Tibial artery (tissue), 4 donors: ENCODE measurements at regions not wholly inside any gene's neighbourhood (a gene's known extent, or its start where the extent isn't known, plus 50 kb on each side); places are given as distances from the start of the nearest gene placed in this dataset.

Experiments used
- DNase-seq, 2 donors: peaks; one replicate each; pipeline ENCODE4 v3.0.0-alpha.2; 2019
- H3K27ac ChIP-seq, 2 donors: fragments of 200-600 bp; sonication (generic) in 1 of 2; 1 replicate in 1 of 2; 2 replicates in 1 of 2; pipeline ENCODE4 v1.5.1; 2018 to 2019; ENCODE audit warnings: mild to moderate bottlenecking in 1 of 2
- H3K27me3 ChIP-seq, 2 donors: fragments of 200-600 bp; sonication (generic) in 1 of 2; one replicate each; pipeline versions ENCODE4 v1.5.1 to v1.6.0; 2016 to 2019
- H3K36me3 ChIP-seq, 3 donors: fragments of 200-600 bp; sonication (generic) in 2 of 3; one replicate each; pipeline ENCODE4 v1.5.1; 2016 to 2019; ENCODE audit warnings: mild to moderate bottlenecking in 2 of 3
- H3K4me1 ChIP-seq, 4 donors: fragments of 200-600 bp; sonication (generic) in 2 of 4; 1 replicate in 3 of 4; 2 replicates in 1 of 4; pipeline ENCODE4 v1.5.1; 2016 to 2019
- H3K4me3 ChIP-seq, 2 donors: fragments of 200-600 bp; sonication (generic) in 1 of 2; 1 replicate in 1 of 2; 2 replicates in 1 of 2; pipeline ENCODE4 v1.5.1; 2018 to 2019; ENCODE audit warnings: mild to moderate bottlenecking in 2 of 2
- H3K9me3 ChIP-seq, 3 donors: fragments of 200-600 bp; sonication (generic) in 1 of 3; one replicate each; pipeline ENCODE4 v1.5.1; 2016 to 2019
- intact Hi-C: fragments of 100-400 bp; cut with DNase I; formaldehyde crosslinking; loops from one replicate; pipeline ENCODE4 v1.15.0; 2023; ENCODE audit warnings: low total_unique reads
- TF ChIP-seq, protein P1 (sequence below), 2 experiments: fragments of 200-600 bp in 1 of 2; fragments of 450-650 bp in 1 of 2; IDR thresholded peaks; one replicate each; pipeline ENCODE4 v1.5.1; 2017 to 2019; ENCODE audit warnings: antibody characterized with exemption in 2 of 2, mild to moderate bottlenecking in 1 of 2, moderate library complexity in 1 of 2

DNA sequence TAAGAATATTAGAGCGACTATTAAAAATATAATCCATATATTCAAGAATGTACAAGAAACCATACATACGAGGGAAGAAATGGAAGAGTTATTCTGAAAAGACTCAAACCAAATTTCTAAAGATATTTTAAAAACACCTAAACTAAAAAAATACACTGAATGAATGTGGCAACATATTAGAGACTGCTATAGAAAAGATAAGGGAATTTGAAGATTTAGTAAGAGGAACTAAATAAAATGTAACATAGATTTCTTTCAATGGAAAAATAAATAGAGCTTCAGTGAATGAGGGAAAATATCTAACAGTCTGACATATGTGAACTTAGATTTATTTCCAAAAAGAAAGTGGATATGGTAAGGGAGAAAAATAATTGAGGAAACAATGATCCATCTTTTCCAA is 194.9 kb upstream of the STXBP5 start:
- H3K27me3 ChIP-seq = no peaks in the 10 kb centered on the region
- DNase-seq = no peak
- intact Hi-C loops = no loop called here
- TF ChIP-seq, protein P1, sequence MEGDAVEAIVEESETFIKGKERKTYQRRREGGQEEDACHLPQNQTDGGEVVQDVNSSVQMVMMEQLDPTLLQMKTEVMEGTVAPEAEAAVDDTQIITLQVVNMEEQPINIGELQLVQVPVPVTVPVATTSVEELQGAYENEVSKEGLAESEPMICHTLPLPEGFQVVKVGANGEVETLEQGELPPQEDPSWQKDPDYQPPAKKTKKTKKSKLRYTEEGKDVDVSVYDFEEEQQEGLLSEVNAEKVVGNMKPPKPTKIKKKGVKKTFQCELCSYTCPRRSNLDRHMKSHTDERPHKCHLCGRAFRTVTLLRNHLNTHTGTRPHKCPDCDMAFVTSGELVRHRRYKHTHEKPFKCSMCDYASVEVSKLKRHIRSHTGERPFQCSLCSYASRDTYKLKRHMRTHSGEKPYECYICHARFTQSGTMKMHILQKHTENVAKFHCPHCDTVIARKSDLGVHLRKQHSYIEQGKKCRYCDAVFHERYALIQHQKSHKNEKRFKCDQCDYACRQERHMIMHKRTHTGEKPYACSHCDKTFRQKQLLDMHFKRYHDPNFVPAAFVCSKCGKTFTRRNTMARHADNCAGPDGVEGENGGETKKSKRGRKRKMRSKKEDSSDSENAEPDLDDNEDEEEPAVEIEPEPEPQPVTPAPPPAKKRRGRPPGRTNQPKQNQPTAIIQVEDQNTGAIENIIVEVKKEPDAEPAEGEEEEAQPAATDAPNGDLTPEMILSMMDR (IDR thresholded peaks at IDR 0.05) = no peak
- H3K27ac ChIP-seq = no peak overlapping the region
- no peaks in the 10 kb centered on the region for H3K36me3 ChIP-seq
- H3K4me3 ChIP-seq = no peak overlapping the region
- no peaks in the 10 kb centered on the region for H3K4me1 ChIP-seq
- no peaks in the 10 kb centered on the region for H3K9me3 ChIP-seq

DNA sequence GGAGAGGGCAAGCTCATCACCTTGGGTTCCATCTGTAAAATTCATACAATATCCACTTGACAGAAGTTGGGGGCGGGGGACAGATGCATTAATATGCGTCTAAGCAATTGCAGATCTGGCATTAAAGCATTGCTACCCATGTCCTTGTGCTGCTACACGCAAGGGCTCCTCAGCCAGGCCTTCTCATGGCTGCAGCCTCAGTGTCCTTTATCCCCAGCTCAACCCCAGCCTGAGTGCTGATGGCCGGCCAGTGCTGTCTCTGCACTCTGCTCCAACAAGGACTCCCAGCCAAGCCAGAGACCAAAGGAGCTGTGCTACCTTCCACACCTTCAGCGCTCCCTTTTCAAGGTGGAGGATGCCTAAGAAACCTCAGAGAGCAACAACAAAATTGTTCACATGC is 188.5 kb upstream of the STXBP5 start:
- Histone ChIP-seq H3K36me3 (no peaks in the 10 kb centered on the region), H3K4me3 (no peak overlapping the region), H3K27ac (no peak overlapping the region), H3K27me3 (no peaks in the 10 kb centered on the region), H3K4me1 (no peaks in the 10 kb centered on the region), H3K9me3 (no peaks in the 10 kb centered on the region)
- TF ChIP-seq, protein P1 (IDR thresholded peaks at IDR 0.05) = no peak
- intact Hi-C loops = no loop called here
- DNase-seq = no peak

DNA sequence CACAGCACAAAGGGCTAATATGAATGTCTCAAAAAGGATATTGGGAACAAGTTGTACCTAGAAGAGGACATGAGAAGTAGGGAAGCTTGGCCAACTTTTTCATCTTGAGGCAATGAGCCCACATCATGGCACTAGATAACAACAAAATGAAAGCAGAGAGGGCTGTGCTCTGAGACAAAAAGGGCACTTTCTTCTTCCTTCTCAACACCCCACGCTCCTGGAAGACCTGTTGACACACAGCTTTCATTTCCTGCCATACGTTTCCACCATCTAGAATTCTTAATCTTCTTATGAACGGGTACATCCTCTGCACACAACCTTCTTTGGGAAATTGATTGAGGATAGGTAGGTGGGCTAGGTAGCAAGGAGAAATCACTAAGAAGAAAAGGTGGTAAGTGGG is 187.8 kb upstream of the STXBP5 start:
- TF ChIP-seq, protein P1 (IDR thresholded peaks at IDR 0.05) = no peak
- Histone ChIP-seq H3K27ac (no peak overlapping the region), H3K36me3 (no peaks in the 10 kb centered on the region), H3K27me3 (no peaks in the 10 kb centered on the region), H3K4me1 (no peaks in the 10 kb centered on the region), H3K4me3 (no peak overlapping the region), H3K9me3 (no peaks in the 10 kb centered on the region)
- intact Hi-C loops = no loop called here
- no peak for DNase-seq

DNA sequence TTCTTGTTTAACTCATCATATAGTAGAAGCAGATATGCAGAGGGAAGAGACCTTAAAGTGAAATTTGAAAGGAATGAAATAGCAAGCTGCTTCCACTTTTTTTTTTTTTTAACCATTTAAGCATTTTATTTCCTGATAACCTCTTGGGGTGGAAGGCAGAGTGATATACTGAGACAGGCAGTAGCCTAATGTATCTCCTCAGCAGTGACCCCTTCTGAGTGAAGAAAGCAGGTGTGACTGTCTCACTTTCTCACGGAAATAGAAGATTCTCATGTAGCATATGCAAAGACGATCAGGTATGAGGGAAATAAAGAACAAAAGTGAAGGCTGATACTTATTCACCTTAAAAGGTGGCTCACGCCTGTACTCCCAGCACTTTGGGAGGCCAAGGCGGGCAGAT is 187.1 kb upstream of the STXBP5 start:
- no peak for DNase-seq
- intact Hi-C loops = no loop called here
- no peaks in the 10 kb centered on the region for H3K27me3 ChIP-seq
- H3K4me1 ChIP-seq = no peaks in the 10 kb centered on the region
- H3K4me3 ChIP-seq = no peak overlapping the region
- H3K9me3 ChIP-seq = no peaks in the 10 kb centered on the region
- no peaks in the 10 kb centered on the region for H3K36me3 ChIP-seq
- TF ChIP-seq, protein P1 (IDR thresholded peaks at IDR 0.05) = no peak
- no peak overlapping the region for H3K27ac ChIP-seq

DNA sequence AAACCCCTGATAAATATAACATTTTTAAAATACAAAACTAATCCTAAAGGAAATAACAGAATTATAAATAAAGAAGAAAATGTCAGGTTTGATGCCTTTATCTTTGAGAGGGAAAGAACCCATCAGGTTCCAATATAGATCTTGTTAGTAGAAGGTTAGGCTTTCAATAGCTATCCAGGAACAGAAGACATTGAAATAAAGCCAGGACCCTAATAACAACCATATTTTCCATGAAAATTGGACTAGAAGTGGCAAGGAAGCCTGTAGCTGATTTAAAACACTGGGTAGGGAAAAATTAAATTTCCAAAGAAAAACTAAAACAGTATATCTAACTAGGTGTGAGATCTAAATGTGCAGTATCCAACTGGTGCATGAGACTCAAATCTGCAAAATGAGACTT is 185.2 kb upstream of the STXBP5 start:
- TF ChIP-seq, protein P1 (IDR thresholded peaks at IDR 0.05) = no peak
- DNase-seq = no peak
- Histone ChIP-seq H3K4me3 (no peak overlapping the region), H3K36me3 (no peaks in the 10 kb centered on the region), H3K9me3 (no peaks in the 10 kb centered on the region), H3K4me1 (no peaks in the 10 kb centered on the region), H3K27me3 (no peaks in the 10 kb centered on the region), H3K27ac (no peak overlapping the region)
- intact Hi-C loops = no loop called here

DNA sequence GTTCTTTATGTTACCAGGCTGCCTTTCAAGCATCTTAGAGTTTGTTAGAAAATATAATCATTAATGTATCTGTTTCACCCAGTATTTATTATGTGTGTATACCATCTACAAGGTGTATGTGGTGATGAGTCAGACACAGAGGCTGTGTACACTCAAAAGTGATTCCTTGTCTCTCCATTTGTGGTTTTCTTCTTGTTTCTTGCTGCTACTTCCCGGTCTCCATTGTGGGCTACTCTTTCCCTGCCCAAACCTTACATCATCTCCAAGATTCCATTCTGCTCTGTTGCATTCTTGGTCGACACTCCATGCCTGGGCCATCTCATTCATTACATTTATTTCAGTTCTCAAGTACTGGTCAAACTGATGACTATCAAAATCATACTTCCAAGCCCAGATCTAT is 182.2 kb upstream of the STXBP5 start:
- Histone ChIP-seq H3K4me1 (no peaks in the 10 kb centered on the region), H3K27me3 (no peaks in the 10 kb centered on the region), H3K36me3 (no peaks in the 10 kb centered on the region), H3K9me3 (no peaks in the 10 kb centered on the region), H3K27ac (no peak overlapping the region), H3K4me3 (no peak overlapping the region)
- DNase-seq = no peak
- intact Hi-C loops = no loop called here
- TF ChIP-seq, protein P1 (IDR thresholded peaks at IDR 0.05) = no peak
